HG03064 (cell line): ENCODE measurements at regions not wholly inside any gene's neighbourhood (a gene's known extent, or its start where the extent isn't known, plus 50 kb on each side); places are given as distances from the start of the nearest gene placed in this dataset.
"Not testable (repeated sequence)": the region's sequence is repeated elsewhere in the genome, so short reads cannot be mapped to it uniquely, and the experiment has no call there.

Experiments used
- ATAC-seq: cut with Tn5 transposase; IDR thresholded peaks from one replicate; pipeline ENCODE4 v1.9.1; 2021; ENCODE audit warnings: low read depth; ENCODE audit not compliant: unreplicated experiment

DNA sequence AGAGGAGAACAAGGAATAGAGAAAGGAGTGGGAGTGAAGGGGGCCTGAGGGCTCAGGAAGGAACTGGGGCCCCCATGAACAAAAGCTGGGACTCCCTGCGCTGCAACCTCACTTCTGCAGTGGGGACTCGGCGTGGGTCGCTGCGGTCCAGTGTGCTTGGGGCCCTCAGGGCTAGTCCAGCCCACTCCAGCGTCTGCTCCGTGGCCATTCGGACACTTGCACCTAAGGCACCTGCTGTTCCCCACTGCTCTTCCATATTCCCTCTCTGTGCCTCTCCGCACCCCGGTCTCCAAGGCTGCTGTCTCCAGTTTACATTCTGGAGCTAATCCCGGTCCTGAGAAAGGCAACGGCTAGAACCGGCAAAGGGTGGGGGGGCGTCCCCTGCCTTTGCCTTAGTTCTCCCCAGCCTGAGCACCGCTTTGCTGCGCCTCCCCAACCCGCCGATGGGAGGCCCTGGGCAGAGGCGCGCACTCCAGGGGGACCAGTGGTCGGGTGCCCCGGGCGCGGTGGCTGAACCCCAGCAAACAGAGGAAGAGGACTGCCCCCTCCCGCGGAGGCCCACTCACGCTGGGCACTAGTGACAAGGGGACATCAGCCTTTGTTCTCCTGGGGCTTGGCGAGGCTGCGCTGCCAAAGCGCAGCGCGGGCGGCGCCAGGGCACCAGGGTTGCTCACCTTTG is 327.7 kb upstream of the F9 start:
- ATAC-seq, result no peak

DNA sequence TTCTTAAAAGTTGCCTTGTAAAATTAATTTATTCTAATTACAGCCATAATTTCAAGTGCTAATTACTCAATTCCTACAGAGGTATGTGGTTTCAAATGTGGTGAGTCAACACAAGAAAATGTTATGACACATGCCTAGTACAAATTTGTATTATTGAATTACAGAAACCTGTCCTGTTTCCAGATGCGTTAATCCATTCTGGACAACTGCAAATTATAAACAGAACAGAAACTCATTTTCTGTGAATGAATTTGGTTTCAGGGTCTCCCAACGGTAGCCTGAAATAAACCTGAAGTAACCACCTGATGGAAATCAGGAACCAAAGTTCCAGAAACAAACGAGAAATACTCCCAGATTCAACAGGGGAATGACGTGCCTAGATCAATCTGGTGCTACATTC is 328.6 kb upstream of the F9 start:
- no peak for ATAC-seq

DNA sequence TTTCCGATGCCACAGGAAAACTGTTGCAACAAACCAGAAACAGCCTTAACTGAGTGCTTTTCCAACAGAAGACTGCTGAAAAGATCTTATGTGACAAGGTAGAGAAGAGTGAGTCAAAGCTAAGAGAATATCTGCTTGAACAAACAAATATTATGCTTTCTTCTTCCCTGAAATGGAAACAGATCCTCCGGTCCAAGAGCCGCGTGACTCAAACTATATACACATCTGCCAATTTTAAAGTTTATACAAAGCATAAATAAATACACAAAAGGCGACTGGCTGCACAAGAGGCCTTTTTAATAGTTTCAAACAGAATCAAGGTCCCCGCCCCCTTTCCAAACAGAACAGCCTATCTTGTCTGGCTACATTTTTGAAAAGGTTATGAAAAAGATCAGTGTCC is 329.7 kb upstream of the F9 start:
- ATAC-seq, result no peak

DNA sequence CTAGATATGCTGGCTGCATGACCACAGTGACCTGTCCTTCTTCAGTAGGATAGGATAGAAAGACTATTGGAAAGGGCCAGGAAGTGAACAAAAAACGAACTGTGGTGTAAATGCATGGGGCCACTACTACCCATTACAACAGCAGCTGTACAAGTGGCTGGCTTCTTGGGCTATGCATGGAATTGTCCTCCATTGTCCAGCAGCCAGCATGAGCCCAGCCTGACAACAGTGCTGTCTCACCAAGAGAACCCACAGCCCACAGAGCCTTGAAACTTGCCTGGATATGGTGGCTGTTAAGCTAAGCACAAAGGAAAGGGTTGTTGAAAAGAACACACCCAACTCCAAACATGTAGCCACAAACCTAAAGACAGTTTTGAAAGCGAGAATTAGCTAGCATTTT is 330.2 kb upstream of the F9 start:
- no peak for ATAC-seq

DNA sequence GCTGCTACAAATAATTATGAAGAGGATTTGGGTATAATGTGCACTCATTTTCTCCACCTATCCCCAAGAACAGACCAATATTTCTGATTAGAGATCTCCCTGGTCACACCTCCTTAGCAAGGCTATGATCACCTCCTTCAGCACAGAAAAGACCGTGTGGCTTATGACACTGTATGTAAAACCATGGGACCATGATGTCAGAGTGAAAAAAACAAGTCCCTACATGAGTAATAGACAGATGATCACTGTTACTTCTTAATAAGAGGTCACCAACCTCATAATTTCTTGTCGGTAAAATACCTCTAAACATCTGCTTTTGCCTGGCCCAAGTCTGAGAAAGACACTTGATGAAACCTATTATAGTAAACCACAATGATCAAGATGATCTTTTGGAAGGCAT is 330.6 kb upstream of the F9 start:
- ATAC-seq, result no peak

DNA sequence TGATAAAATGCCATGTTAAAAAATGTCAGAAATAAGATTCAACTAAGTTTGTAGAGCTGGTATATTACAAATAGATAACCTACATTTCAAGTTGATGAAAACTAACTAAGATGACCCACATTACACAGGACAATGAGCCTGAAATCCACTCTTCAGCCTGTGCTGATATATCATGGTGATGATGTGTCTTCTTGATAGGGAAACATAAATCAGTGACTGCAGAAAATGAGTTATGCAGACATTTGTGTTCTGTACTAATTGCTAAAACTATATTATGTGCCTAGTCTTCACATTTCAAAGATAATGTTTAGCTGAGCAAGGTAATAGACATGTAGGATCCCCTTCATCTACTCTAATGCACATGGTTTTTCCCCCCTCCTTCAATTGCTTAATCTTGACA is 331.6 kb upstream of the F9 start:
- ATAC-seq, result no peak

DNA sequence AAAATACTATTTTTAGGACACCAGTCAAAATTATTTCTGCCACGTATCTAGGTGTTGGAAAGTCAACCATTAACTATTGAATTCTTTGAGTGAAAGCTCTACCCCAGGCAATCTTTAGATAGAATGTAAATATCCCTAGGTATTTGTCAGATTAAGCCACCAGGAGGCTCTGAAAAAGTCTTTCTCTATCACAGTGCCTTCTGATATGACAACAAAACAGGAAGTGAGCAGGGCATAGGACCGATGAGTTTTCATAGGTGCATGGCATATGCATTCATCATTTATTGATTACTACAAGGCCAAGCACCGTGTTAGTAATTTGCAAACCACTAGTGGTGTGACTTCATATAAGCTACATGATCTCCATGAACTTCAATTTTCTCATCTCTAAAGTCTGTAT is 333.6 kb upstream of the F9 start:
- no peak for ATAC-seq

DNA sequence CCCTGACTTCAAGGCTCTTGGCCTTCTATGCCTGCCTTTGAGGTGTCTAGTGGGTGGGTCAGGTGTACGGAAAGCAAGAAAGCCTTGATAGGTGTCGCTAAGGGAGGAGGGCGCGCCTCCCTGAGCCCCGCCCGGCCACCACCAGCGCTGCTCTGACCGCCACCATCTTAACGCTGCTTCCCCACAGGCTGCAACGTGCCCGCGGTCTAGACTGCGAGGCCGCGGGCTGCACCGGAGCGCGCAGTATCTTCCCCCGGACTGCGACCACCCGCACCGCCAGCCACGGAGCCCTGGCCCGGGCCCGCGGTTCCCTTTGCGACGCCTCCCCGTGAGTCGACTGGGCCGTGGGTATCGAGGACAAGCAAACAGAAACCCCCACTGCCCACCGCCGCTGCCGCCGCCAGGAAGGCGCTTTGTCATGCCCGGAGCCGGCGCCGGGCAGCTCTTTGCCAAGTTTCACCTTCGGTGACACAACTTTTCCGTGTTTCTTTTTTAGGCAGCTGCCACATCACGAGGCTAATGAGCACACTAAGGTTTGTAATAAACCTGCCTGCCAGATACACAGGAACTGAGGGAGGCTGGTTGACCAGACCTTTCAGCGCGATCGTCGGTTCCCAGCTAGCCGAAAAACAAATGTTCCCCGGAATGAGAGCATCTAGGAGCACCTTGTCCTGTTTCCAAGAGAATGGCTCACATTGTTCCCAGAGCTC is 335.8 kb upstream of the F9 start:
- ATAC-seq, result no peak

DNA sequence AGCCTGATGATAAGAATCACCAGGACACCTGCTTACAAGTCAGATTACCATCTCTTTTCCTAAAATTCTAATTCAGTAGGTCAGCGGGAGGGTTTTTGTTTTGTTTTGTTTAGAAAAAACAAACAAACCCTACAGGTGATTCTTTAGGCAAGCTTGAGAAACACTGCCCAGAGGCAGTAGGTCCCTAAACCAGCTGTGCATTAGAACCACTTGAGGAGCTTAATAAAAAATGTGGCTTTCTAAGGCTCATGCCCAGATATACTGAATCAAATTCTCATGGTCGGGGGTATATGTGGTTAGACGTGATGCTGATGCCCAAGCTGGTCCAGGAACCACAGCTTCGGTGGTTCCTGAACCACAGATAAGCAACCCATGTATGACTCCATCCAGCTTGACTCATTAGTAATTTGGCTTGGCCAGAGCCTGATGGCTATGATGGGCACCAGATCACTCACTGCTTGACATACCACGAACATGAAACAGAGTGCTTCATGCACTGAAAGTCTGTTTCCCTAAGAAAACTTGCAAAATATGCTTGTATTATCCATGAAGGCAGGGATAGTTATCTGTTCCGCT is 338.1 kb upstream of the F9 start:
- no peak for ATAC-seq

DNA sequence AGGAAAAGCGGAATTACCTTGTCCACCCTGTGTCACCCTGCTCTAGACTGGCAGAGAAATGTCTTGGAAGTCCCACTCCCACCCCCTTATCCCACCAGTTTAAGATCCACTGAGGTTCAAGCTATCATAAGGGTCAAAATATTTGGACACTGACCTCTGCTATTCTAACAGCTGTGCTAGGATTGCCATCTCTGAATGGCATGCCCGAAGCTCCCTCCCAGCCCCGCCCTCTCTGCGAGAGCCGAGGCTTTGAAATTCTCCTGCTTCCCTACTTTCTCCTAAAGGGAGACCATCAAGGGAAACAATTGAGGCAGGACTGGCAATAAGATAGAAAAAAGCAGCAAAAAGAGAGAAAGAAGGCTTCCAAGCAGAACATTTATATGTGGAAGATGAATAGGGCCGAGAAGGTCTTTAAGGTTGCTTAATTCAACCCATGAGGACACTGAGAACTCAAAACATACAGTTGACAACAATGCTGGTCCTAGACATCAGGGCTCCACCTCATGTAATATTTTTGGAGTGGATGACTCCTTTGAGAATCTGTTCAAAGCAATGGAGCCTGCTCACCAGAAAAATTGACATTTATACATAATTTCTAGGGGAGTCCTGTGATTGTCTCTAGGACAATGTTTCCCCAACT is 338.7 kb upstream of the F9 start:
- ATAC-seq, result no peak

DNA sequence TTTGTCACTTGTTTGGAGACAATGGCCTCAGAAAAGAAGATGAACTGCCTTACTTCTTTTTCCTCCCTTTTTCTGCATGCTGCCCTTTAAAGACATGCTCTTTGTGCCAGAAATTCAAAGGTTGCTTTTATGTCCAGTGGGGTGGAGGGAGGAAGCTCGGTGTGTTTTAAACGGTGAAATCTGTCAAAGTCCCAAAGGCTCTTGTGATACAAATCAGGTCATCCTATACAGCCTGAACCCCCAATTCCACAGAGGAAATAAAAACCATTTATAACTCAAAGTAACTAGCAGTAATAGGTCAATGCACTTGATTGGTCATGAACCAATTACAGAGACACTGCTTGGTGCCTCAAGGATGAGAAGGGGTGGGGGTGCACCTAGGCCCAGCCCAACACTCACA is 339.3 kb upstream of the F9 start:
- no peak for ATAC-seq

DNA sequence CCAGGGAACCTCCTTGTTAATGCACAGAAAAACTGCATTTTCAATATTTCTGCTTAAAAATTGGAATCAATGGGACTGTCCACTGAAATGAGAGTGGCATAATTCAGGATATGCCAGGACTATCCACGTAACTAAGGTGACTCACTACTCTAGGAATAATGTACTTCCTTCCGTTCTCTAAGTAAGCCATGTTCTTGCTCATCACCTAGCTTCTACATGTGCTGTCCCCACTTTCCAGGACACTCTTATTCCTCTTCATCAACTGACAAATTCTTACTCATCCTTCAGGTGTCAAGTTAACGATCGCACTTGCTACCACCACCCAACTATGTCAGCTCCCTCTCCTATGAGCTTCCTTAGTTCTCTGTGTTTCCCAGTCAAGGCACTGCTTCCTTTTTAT is 342.8 kb upstream of the F9 start:
- ATAC-seq, result no peak

DNA sequence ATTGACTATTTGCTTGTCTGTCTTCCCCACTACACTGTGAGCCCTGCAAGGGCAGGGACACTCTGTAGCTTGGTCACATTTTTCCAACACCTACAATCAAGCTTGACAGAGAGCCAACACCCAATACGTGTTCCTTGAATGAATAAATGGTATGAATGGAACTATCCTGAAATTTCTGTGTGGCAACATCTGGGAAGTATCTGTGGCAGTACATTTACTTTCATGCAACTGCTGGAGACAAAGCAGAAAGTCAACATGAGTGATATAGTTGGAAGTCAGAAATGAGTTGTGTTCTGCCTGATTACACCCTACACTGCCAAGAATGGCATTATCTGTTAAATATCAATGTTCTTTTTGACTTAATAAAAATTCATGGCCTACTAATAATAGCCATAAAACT is 343.5 kb upstream of the F9 start:
- no peak for ATAC-seq

DNA sequence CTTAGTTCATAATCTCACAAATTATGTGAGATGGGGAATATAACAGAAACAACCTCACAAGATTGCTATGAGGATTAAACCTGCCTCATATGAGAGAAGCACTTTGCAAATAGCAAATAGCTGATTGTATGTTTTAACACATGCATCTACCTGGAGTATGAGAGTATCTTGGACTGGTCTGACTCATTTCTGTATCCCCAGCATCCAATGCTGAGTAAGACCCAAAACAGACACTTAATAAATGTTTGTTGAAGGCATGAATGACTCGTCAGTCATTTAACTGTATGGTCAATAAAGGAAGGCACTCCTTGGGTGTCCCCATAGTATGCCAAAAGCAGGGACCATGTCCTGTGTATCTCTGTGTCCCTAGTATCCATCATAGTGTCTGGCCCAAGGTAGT is 350.9 kb upstream of the F9 start:
- no peak for ATAC-seq

DNA sequence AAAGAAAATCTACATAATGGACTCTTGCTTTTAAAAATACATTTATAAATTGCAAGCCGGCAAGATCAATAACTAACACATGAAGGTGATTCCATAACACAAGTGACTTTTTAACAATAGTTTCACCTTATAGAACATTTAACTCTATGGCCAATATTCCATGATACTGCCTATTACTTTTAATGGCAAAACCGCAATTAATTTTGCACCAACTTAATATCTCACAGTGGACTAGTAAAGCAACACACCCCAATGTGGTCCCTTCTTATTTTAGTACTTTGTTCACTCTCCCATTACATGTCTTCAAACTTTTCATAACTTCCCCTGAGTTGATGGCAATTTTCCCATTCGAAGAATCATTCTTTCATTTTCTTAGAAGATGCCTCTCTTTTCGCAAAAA is 351.6 kb upstream of the F9 start:
- ATAC-seq, result no peak

DNA sequence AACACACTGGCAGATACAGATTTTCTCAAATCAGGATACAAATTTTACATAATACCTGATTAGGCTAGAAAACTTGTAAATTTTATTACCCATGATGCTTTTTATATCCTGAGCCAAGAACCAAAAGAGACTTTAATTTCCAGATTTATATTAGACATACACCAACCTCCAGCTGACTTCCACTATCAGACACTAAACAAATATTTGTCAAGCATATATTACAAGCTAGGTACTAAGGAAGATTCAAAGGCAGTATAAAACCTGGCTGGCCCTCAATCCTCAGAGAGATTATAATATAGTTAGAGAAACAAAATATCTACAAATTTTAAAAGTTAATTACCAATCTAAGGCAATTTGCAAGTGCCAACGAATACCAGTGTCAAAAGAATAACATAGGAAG is 357.8 kb upstream of the F9 start:
- no peak for ATAC-seq

DNA sequence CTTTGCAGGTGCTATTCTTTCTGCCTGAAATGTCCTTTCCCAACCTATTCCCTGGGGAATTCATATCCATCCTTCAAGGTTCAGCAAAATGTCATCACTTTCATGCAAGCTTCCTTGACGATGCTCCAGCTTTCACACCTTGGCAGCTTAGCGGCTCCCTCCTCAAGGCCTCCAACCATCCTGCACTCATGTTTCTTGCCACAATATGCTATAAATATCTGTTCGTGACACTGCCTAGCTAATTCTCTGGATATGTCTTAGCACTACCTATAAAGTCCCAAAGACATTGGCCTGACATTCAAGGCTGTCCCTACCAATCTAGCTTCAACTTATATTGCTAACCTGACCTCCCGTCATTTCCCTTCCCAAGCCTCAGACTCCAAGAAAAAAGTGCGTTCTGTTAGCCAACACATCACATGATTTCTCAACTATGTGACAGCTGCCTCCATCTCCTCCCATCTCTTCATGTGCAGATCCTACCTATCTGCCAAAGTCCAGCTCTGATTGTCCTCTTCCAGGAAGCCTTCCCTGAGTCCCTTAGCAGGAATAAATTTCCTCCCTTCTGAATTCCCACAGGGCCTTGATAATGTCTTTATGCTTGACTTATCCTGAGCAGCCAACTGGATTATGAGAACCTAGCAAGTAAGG is 359.9 kb upstream of the F9 start:
- no peak for ATAC-seq

DNA sequence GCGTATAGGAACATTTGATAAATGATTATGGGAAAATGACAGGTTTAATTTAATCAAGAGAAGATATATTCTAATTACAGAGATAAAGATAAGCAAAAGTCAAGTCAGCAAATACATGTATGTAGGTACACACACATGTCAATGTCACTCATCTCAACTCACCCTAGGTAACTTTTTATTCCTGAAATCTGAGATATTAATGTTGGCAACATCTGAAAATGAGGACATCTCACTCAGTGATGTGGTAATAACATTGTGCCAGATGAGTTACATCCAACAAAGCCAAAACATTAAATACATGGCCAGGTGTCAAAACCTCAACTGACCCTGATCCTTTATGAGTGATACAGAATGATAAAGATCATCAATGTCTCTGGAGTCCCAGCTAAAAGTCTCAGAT is 363.3 kb upstream of the F9 start:
- no peak for ATAC-seq

DNA sequence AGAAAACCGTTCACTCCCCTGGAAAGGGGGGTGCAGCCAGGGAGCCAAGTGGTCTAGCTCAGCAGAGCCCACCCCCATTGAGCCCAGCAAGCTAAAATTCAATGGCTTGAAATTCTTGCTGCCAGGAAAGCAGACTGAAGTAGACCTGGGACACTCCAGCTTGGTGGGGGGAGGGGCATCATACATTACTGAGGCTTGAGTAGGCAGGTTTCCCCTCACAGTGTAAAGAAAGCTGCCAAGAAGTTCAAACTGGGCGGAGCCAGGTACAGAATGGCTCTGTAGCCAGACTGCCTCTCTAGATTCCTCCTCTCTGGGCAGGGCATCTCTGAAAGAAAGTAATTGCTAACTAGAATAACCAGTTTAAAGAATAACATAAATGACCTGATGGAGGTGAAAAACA is 372.3 kb upstream of the F9 start:
- ATAC-seq, result no peak

DNA sequence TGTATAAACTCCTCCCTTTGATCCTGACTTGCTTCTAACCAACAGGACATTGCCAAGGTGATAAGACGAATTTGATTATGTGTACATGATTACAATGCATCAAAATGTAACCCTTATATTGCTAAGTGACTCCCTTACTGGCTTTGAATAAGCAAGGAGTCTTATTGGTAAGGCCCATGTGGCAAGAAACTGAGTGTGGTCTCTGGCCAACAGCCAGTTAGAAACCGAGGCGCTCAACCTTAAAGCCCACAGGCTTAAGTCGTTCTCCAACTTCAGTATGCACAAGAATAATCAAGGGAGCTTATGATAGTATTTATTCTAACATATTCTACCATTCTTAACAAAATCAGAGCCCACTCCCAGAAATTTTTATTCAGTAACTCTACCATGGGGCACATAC is 374.2 kb upstream of the F9 start:
- no peak for ATAC-seq

DNA sequence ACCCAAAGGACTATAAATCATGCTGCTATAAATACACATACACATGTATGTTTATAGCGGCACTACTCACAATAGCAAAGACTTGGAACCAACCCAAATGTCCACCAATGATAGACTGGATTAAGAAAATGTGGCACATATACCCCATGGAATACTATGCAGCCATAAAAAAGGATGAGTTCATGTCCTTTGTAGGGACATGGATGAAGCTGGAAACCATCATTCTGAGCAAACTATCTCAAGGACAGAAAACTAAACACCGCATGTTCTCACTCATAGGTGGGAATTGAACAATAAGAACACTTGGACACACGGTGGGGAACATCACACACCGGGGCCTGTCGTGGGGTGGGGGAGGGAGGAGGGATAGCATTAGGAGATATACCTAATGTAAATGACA is 383.9 kb upstream of the F9 start:
- ATAC-seq, result not testable (repeated sequence)
